ENCODE measurements at regions not wholly inside any gene's neighbourhood (a gene's known extent, or its start where the extent isn't known, plus 50 kb on each side); places are given as distances from the start of the nearest gene placed in this dataset.

DNA sequence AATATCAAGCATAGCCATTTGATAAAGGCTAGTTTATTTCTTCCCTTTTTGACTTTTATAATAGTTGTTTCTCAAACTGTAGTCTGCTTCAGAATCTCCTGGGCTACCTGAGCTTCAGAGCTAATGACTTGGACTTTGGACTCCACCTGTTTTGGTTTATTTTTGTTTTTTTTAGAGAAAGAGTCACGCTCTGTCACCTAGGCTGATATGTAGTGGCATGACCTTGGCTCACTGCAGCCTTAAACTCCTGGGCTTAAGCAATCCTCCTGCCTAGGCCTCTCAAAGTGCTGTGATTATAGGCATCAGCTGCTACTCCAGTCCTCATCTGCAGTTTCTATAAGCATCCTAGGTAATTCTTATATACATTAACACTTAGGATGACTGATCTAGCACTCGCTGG lies 90.5 kb downstream of the DDIT4L start:
- TF ChIP-seq, protein P1, sequence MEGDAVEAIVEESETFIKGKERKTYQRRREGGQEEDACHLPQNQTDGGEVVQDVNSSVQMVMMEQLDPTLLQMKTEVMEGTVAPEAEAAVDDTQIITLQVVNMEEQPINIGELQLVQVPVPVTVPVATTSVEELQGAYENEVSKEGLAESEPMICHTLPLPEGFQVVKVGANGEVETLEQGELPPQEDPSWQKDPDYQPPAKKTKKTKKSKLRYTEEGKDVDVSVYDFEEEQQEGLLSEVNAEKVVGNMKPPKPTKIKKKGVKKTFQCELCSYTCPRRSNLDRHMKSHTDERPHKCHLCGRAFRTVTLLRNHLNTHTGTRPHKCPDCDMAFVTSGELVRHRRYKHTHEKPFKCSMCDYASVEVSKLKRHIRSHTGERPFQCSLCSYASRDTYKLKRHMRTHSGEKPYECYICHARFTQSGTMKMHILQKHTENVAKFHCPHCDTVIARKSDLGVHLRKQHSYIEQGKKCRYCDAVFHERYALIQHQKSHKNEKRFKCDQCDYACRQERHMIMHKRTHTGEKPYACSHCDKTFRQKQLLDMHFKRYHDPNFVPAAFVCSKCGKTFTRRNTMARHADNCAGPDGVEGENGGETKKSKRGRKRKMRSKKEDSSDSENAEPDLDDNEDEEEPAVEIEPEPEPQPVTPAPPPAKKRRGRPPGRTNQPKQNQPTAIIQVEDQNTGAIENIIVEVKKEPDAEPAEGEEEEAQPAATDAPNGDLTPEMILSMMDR (IDR thresholded peaks at IDR 0.05; ENCODE audit: unreplicated experiment) = no peak
- no peak for DNase-seq (ENCODE audit: low spot score)
- Mint-ChIP-seq H3K36me3 (ENCODE audit: low read depth, unreplicated experiment) (no peaks in the 10 kb centered on the region), H3K4me3 (ENCODE audit: unreplicated experiment) (no peak overlapping the region), H3K4me1 (ENCODE audit: unreplicated experiment) (peaks cover 15% of the 10 kb centered on the region), H3K9me3 (ENCODE audit: unreplicated experiment) (no peaks in the 10 kb centered on the region), H3K27ac (ENCODE audit: unreplicated experiment) (no peak overlapping the region), H3K27me3 (ENCODE audit: unreplicated experiment) (no peaks in the 10 kb centered on the region)

DNA sequence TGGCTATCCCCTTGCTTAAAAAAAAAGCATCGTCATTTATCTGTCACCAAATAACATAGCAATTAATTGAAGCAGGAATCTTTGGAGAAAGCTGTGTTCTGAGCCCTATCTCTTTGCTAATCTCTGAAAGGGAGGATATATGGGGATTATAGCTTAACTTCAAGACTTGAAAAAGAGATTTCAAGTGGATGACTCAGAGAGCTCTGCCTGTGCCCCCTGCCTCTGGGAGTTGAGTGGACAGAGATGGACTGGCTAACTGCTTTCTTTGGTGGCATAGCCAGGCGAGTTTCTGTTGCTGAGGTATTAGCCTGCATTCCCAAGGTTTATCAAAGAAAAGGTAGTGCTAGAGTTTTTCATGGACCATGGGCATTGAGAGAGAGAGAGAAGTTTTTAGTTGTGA lies 91.6 kb downstream of the DDIT4L start:
- DNase-seq (ENCODE audit: low spot score) = no peak
- TF ChIP-seq, protein P1 (IDR thresholded peaks at IDR 0.05; ENCODE audit: unreplicated experiment) = no peak
- Mint-ChIP-seq H3K27ac (ENCODE audit: unreplicated experiment) (no peak overlapping the region), H3K4me3 (ENCODE audit: unreplicated experiment) (no peak overlapping the region), H3K36me3 (ENCODE audit: low read depth, unreplicated experiment) (no peaks in the 10 kb centered on the region), H3K9me3 (ENCODE audit: unreplicated experiment) (no peaks in the 10 kb centered on the region), H3K27me3 (ENCODE audit: unreplicated experiment) (no peaks in the 10 kb centered on the region), H3K4me1 (ENCODE audit: unreplicated experiment) (peaks cover 17% of the 10 kb centered on the region)

DNA sequence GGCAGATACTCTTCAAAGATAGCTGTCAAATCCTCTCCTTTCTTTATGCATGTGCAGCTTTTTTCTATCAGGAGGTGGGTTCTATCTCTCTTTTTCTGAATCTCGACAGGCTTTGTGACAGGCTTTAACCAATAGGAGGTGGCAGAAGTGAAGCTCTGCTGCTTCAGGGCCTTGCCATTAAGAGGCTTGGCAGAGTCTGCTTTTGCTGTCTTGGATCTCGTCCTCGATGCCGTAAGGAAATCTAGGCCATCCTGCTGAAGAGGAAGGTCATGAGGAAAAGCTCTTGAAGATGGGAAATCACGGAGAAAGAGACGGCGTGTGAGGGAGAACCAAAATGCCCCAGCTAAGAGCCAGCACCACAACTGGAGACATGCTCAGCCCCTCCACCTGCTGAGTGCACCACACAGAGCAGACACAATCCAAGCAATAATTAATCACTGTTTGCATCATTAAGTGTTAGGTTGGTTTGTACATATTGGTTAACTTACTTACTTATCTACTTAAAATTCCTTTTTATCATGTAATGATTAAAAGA lies 92.2 kb downstream of the DDIT4L start:
- TF ChIP-seq, protein P1 (IDR thresholded peaks at IDR 0.05; ENCODE audit: unreplicated experiment) = no peak
- no peak overlapping the region for H3K27ac Mint-ChIP-seq (ENCODE audit: unreplicated experiment)
- no peak for DNase-seq (ENCODE audit: low spot score)
- H3K36me3 Mint-ChIP-seq (ENCODE audit: low read depth, unreplicated experiment) = no peaks in the 10 kb centered on the region
- no peaks in the 10 kb centered on the region for H3K9me3 Mint-ChIP-seq (ENCODE audit: unreplicated experiment)
- peaks cover 22% of the 10 kb centered on the region for H3K4me1 Mint-ChIP-seq (ENCODE audit: unreplicated experiment)
- peaks cover 2% of the 10 kb centered on the region for H3K27me3 Mint-ChIP-seq (ENCODE audit: unreplicated experiment)
- no peak overlapping the region for H3K4me3 Mint-ChIP-seq (ENCODE audit: unreplicated experiment)

DNA sequence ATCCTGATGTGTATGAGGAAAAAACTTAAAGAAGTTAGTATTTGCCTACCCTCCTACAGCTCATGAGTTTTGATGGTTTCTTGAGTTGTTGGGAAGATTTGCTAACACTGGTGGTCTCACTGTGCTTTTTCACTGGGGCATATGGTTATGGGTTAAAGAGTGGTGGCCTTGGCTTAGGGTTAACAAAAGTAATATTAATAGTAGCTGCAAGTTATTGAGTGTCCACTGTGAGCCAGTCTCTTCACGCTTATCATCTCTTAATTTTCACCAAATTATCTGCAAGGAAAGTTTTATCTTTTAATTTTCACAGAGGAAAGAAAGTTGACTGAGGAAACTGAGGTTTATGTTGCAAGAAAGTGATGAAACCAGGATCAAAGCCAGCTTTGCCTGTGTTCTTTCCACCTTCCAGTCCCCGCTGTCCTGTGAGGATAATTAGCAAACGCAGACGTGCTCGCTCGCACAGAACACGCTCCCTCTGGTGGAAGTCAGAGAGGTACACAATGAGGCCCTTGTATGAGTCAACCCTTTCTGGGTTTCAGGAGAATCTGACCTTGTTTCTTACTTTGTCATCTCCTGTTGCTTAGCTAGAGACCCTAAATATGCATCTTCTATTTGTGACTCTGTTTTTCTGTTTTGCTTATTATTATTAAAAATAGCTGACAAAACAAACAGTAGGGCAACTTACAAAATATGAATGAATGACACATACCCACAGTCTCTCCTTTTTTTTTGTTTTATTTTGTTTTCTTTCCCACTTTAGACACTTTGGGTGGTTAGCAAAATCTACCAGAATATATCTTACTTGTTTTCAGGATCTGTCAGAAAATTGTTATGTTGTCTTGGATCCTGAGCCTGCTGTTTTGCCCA lies 94.3 kb downstream of the DDIT4L start:
- Mint-ChIP-seq H3K27me3 (ENCODE audit: unreplicated experiment) (peaks cover 2% of the 10 kb centered on the region), H3K4me1 (ENCODE audit: unreplicated experiment) (peaks cover 17% of the 10 kb centered on the region), H3K9me3 (ENCODE audit: unreplicated experiment) (no peaks in the 10 kb centered on the region), H3K36me3 (ENCODE audit: low read depth, unreplicated experiment) (no peaks in the 10 kb centered on the region), H3K4me3 (ENCODE audit: unreplicated experiment) (no peak overlapping the region), H3K27ac (ENCODE audit: unreplicated experiment) (no peak overlapping the region)
- TF ChIP-seq, protein P1 (IDR thresholded peaks at IDR 0.05; ENCODE audit: unreplicated experiment) = no peak
- peak; percentile 50 for DNase-seq (ENCODE audit: low spot score)
